Fibroblast of mammary gland (primary cell): ENCODE measurements at regions not wholly inside any gene's neighbourhood (a gene's known extent, or its start where the extent isn't known, plus 50 kb on each side); places are given as distances from the start of the nearest gene placed in this dataset.

Experiments
- DNase-seq: peaks from one replicate; pipeline ENCODE4 v3.0.0-alpha.2; 2010; ENCODE audit warnings: low read depth
- H3K4me3 ChIP-seq: 2 replicates; pipeline ENCODE4 v1.5.1; 2011; ENCODE audit warnings: low read depth, mild to moderate bottlenecking, low read length, moderate library complexity; ENCODE audit not compliant: control insufficient read depth
- CTCF ChIP-seq: conservative IDR thresholded peaks from 2 replicates; pipeline ENCODE4 v1.5.1; 2011; ENCODE audit warnings: low read depth, low read length, inconsistent platforms; ENCODE audit not compliant: control insufficient read depth, insufficient read depth

DNA sequence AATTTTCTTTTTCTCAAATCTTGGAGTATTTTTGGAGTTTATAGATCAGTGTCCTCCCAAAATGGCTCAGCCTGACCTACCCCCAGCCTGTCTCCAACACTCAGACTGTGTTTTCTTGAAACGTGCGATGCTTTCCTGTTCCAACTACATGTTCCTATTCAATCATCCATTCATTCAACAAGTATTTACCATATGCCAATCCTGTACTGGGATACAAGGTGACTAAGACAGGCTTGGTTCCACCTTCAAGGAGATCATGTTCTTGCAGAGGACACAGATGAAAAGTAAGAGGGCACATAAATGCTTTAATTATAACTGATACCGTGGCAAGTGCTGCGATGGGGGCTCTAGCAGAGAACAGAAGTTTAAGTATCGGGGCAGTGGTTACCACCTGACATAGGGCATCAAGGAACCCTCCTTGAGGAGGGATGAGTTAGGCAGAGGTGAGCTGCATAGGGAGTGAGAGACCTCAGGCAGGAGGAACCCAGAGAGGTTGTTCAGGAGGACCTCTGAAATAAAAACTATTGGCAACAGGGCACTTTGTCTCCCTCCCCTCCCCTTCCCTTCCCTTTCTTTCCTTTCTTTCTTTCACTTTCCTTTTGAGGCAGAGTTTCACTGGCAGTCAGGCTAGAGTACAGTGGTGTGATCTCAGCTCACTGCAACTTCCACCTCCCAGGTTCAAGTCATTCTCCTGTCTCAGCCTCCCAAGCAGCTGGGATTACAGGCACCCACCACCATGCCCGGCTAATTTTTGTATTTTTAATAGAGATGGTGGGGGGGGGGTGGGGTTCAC is 469.0 kb downstream of the EPHA4 start:
- no peak overlapping the region for H3K4me3 ChIP-seq
- DNase-seq: no peak
- TF ChIP-seq CTCF: no peak

DNA sequence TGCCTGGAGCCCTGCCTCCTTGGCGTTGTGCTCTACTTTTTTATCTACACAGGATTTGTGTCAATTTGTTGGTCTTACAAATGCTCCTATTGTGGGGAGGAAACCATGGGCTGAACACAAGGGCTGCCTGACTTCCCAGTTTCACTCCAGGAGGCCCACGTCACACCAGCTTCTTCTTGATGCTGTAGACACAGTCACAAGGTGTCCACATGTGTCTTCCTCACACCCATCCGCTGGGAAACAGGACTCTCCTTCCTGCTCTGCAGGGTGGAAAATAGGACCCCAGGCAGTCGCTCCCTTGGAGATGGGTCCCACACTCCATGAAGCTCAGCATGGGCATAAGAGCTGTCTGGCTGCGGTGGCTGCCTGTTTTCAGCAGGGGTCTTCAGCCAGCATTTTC is 468.2 kb downstream of the EPHA4 start:
- H3K4me3 ChIP-seq: no peak overlapping the region
- no peak for TF ChIP-seq CTCF
- DNase-seq: no peak

DNA sequence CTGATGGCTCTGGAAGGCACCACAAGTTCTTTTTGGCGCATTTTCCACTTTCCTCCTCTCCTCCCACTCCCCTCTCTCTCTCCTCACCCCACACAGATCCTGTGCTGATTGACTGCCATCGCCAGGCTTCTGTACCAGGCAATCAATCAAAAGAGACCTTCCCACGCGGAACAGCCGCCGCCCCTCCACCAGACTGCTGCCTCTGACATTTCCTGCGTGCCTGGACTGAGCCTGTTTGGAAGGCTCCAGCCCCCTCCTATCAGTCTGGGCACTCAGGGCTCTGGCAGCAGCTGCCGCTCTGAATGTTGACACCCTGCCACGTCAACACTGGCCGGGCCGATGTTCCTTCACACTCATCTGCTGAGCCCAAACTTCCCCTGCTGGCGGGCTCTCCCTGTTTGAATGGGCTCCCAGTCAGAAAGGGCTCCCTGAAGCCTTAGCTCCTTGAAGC is 467.7 kb downstream of the EPHA4 start:
- DNase-seq: peak; percentile 61
- TF ChIP-seq CTCF: no peak
- no peak overlapping the region for H3K4me3 ChIP-seq

- no peak for DNase-seq
- H3K4me3 ChIP-seq: no peak overlapping the region
- no peak for TF ChIP-seq CTCF
Measured at GRCh38 chr2:221106241-221106640, 465.9 kb downstream of the EPHA4 start.

GRCh38 chr2:221107424-221107823 is 464.7 kb downstream of the EPHA4 start:
- no peak overlapping the region for H3K4me3 ChIP-seq
- no peak for DNase-seq
- no peak for TF ChIP-seq CTCF

DNA sequence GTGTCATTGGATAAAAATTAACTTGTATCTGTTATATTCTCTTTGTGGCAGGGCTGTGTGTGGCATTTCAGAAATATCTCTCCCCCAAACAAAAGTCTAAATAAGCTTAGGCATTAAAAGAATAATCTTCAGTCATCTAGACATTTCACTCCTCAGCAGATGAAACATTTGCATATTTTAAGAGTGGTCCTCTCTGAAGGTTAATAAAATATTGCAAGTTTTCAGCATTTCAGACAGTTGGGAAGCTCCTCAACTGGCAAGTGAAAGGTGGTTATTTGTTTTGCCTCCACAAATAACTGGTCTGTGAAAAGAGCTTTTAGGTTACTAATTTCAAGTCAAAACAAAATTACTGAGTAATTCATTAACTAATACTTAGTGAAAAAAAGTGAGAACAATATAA is 462.6 kb downstream of the EPHA4 start:
- no peak for TF ChIP-seq CTCF
- no peak for DNase-seq
- no peak overlapping the region for H3K4me3 ChIP-seq

- H3K4me3 ChIP-seq: no peak overlapping the region
- TF ChIP-seq CTCF: no peak
- no peak for DNase-seq
Measured at GRCh38 chr2:221111739-221112138, 460.4 kb downstream of the EPHA4 start.
